Stimulated activated naive B cell treated with anti-CD40 and anti-IgM and Interleukin-4, amounts not matched to agents 10 μg/mL and 1 μg/mL and 100 μg/mL, for 72 hours (primary cell): ENCODE measurements at regions not wholly inside any gene's neighbourhood (a gene's known extent, or its start where the extent isn't known, plus 50 kb on each side); places are given as distances from the start of the nearest gene placed in this dataset.

Experiments used
- ATAC-seq, 2 donors: fragments of 150-1000 bp; cut with Tn5 transposase; replicated peaks; 2 replicates each; pipeline ENCODE4 v1.10.0; 2021; ENCODE audit warnings: moderate library complexity in 1 of 2
- DNase-seq: peaks from one replicate; pipeline ENCODE4 v3.0.0; 2021
- H3K27ac Mint-ChIP-seq: one replicate; pipeline ENCODE4 v1.8.0; 2022; ENCODE audit warnings: mild to moderate bottlenecking, mixed read lengths
- H3K27me3 Mint-ChIP-seq, 2 donors: one replicate each; pipeline ENCODE4 v1.8.0; 2022; ENCODE audit warnings: mixed read lengths in 2 of 2
- H3K36me3 Mint-ChIP-seq, 2 donors: one replicate each; pipeline ENCODE4 v1.8.0; 2022; ENCODE audit warnings: mixed read lengths in 2 of 2, mild to moderate bottlenecking in 1 of 2
- H3K4me1 Mint-ChIP-seq, 2 donors: one replicate each; pipeline ENCODE4 v1.8.0; 2022; ENCODE audit warnings: mixed read lengths in 2 of 2, mild to moderate bottlenecking in 1 of 2
- H3K4me3 Mint-ChIP-seq, 2 donors: one replicate each; pipeline ENCODE4 v1.8.0; 2022; ENCODE audit warnings: mild to moderate bottlenecking in 2 of 2, mixed read lengths in 2 of 2, moderate library complexity in 1 of 2
- H3K9me3 Mint-ChIP-seq, 2 donors: one replicate each; pipeline ENCODE4 v1.8.0; 2022; ENCODE audit warnings: mixed read lengths in 2 of 2, mild to moderate bottlenecking in 1 of 2

GRCh38 chr6:105501246-105501645, 98.4 kb upstream of the PREP start:
- no peaks in the 10 kb centered on the region for H3K36me3 Mint-ChIP-seq
- H3K4me3 Mint-ChIP-seq = no peak overlapping the region
- no peaks in the 10 kb centered on the region for H3K9me3 Mint-ChIP-seq
- no peaks in the 10 kb centered on the region for H3K4me1 Mint-ChIP-seq
- no peak overlapping the region for H3K27ac Mint-ChIP-seq
- ATAC-seq = no peak
- peaks cover 4 to 7% of the 10 kb centered on the region in 2 donors for H3K27me3 Mint-ChIP-seq
- no peak for DNase-seq

- no peak overlapping the region for H3K4me3 Mint-ChIP-seq
- no peaks in the 10 kb centered on the region for H3K4me1 Mint-ChIP-seq
- H3K27ac Mint-ChIP-seq = no peak overlapping the region
- peaks cover 1 to 4% of the 10 kb centered on the region in 2 donors for H3K27me3 Mint-ChIP-seq
- DNase-seq (no peak), ATAC-seq (no peak)
- no peaks in the 10 kb centered on the region for H3K9me3 Mint-ChIP-seq
- H3K36me3 Mint-ChIP-seq = no peaks in the 10 kb centered on the region
These were observed 97.8 kb upstream of the PREP start for GRCh38 chr6:105500693-105501092.

- Mint-ChIP-seq H3K4me3 (no peak overlapping the region), H3K4me1 (no peaks in the 10 kb centered on the region), H3K36me3 (no peaks in the 10 kb centered on the region), H3K9me3 (no peaks in the 10 kb centered on the region), H3K27me3 (peaks cover 0 to 4% of the 10 kb centered on the region in 2 donors), H3K27ac (no peak overlapping the region)
- DNase-seq (no peak), ATAC-seq (no peak)
These were observed 97.0 kb upstream of the PREP start for GRCh38 chr6:105499931-105500330.

- ATAC-seq (no peak), DNase-seq (no peak)
- no peak overlapping the region for H3K4me3 Mint-ChIP-seq
- H3K36me3 Mint-ChIP-seq = no peaks in the 10 kb centered on the region
- no peaks in the 10 kb centered on the region for H3K4me1 Mint-ChIP-seq
- peaks cover 0 to 4% of the 10 kb centered on the region in 2 donors for H3K27me3 Mint-ChIP-seq
- no peak overlapping the region for H3K27ac Mint-ChIP-seq
- H3K9me3 Mint-ChIP-seq = no peaks in the 10 kb centered on the region
These were observed 96.4 kb upstream of the PREP start for GRCh38 chr6:105499136-105499870.

GRCh38 chr6:105497549-105497948, 94.7 kb upstream of the PREP start:
- DNase-seq (no peak), ATAC-seq (no peak)
- Mint-ChIP-seq H3K9me3 (no peaks in the 10 kb centered on the region), H3K4me3 (no peak overlapping the region), H3K36me3 (no peaks in the 10 kb centered on the region), H3K27ac (no peak overlapping the region), H3K4me1 (no peaks in the 10 kb centered on the region), H3K27me3 (peaks cover 0 to 4% of the 10 kb centered on the region in 2 donors)

- ATAC-seq (no peak), DNase-seq (no peak)
- Mint-ChIP-seq H3K4me1 (no peaks in the 10 kb centered on the region), H3K9me3 (no peaks in the 10 kb centered on the region), H3K4me3 (no peak overlapping the region), H3K36me3 (no peaks in the 10 kb centered on the region), H3K27me3 (no peaks in the 10 kb centered on the region), H3K27ac (no peak overlapping the region)
These were observed 92.6 kb upstream of the PREP start for GRCh38 chr6:105495515-105495914.

GRCh38 chr6:105494688-105495087, 91.8 kb upstream of the PREP start:
- no peaks in the 10 kb centered on the region for H3K9me3 Mint-ChIP-seq
- H3K4me3 Mint-ChIP-seq = no peak overlapping the region
- H3K27ac Mint-ChIP-seq = no peak overlapping the region
- H3K36me3 Mint-ChIP-seq = no peaks in the 10 kb centered on the region
- H3K4me1 Mint-ChIP-seq = peaks cover 0 to 2% of the 10 kb centered on the region in 2 donors
- no peak for ATAC-seq
- H3K27me3 Mint-ChIP-seq = no peaks in the 10 kb centered on the region
- DNase-seq = no peak

- no peak overlapping the region for H3K27ac Mint-ChIP-seq
- peaks cover 0 to 5% of the 10 kb centered on the region in 2 donors for H3K4me1 Mint-ChIP-seq
- H3K36me3 Mint-ChIP-seq = no peaks in the 10 kb centered on the region
- no peaks in the 10 kb centered on the region for H3K27me3 Mint-ChIP-seq
- ATAC-seq = no peak
- DNase-seq = no peak
- H3K4me3 Mint-ChIP-seq = no peak overlapping the region
- H3K9me3 Mint-ChIP-seq = no peaks in the 10 kb centered on the region
These were observed 90.9 kb upstream of the PREP start for GRCh38 chr6:105493736-105494135.

GRCh38 chr6:105492706-105493673, 90.1 kb upstream of the PREP start:
- no peaks in the 10 kb centered on the region for H3K27me3 Mint-ChIP-seq

GRCh38 chr6:105489216-105489530, 86.3 kb upstream of the PREP start:
- DNase-seq = no peak
- no peak for ATAC-seq
- Mint-ChIP-seq H3K9me3 (peaks cover 3% of the 10 kb centered on the region in 2 donors), H3K27ac (no peak overlapping the region), H3K4me3 (no peak overlapping the region), H3K36me3 (peaks cover 0 to 2% of the 10 kb centered on the region in 2 donors), H3K27me3 (peaks cover 6 to 7% of the 10 kb centered on the region in 2 donors), H3K4me1 (peaks cover 2 to 19% of the 10 kb centered on the region in 2 donors)

More at GRCh38 chr6:105492706-105493673, 90.1 kb upstream of the PREP start:
- ATAC-seq = peak in 1 of 2 donors; percentile 51
- DNase-seq = no peak
- peaks cover 0 to 5% of the 10 kb centered on the region in 2 donors for H3K4me1 Mint-ChIP-seq
- H3K27ac Mint-ChIP-seq = no peak overlapping the region
- H3K9me3 Mint-ChIP-seq = no peaks in the 10 kb centered on the region
- no peaks in the 10 kb centered on the region for H3K36me3 Mint-ChIP-seq
- no peak overlapping the region for H3K4me3 Mint-ChIP-seq

GRCh38 chr6:105488516-105489215, 85.8 kb upstream of the PREP start:
- ATAC-seq (no peak), DNase-seq (no peak)
- Mint-ChIP-seq H3K9me3 (peaks cover 3% of the 10 kb centered on the region in 2 donors), H3K4me1 (peaks cover 2 to 19% of the 10 kb centered on the region in 2 donors), H3K27me3 (peaks cover 8 to 9% of the 10 kb centered on the region in 2 donors), H3K27ac (no peak overlapping the region), H3K4me3 (no peak overlapping the region), H3K36me3 (peaks cover 0 to 2% of the 10 kb centered on the region in 2 donors)

GRCh38 chr6:105487040-105487790, 84.3 kb upstream of the PREP start:
- peak overlapping the region; percentile 38 for H3K27ac Mint-ChIP-seq
- peaks cover 3% of the 10 kb centered on the region in 2 donors for H3K9me3 Mint-ChIP-seq
- H3K4me3 Mint-ChIP-seq = no peak overlapping the region
- DNase-seq (no peak), ATAC-seq (peak; percentile 34)
- H3K27me3 Mint-ChIP-seq = peaks cover 8 to 9% of the 10 kb centered on the region in 2 donors
- H3K4me1 Mint-ChIP-seq = peaks cover 2 to 21% of the 10 kb centered on the region in 2 donors
- peaks cover 0 to 2% of the 10 kb centered on the region in 2 donors for H3K36me3 Mint-ChIP-seq

GRCh38 chr6:105485456-105485855, 82.6 kb upstream of the PREP start:
- H3K27me3 Mint-ChIP-seq = peaks cover 8 to 9% of the 10 kb centered on the region in 2 donors
- peaks cover 3 to 27% of the 10 kb centered on the region in 2 donors for H3K4me1 Mint-ChIP-seq
- H3K4me3 Mint-ChIP-seq = no peak overlapping the region
- DNase-seq (no peak), ATAC-seq (no peak)
- peaks cover 0 to 2% of the 10 kb centered on the region in 2 donors for H3K36me3 Mint-ChIP-seq
- H3K9me3 Mint-ChIP-seq = peaks cover 3% of the 10 kb centered on the region in 2 donors
- H3K27ac Mint-ChIP-seq = no peak overlapping the region
